Suprapubic skin (tissue), 4 donors: ENCODE measurements at regions not wholly inside any gene's neighbourhood (a gene's known extent, or its start where the extent isn't known, plus 50 kb on each side); places are given as distances from the start of the nearest gene placed in this dataset.
"Not testable (repeated sequence)": the region's sequence is repeated elsewhere in the genome, so short reads cannot be mapped to it uniquely, and the experiment has no call there.

Experiments used
- CTCF ChIP-seq, 2 donors: fragments of 200-600 bp in 1 of 2; fragments of 450-650 bp in 1 of 2; sonication (generic) in 1 of 2; IDR thresholded peaks; one replicate each; pipeline ENCODE4 v1.5.1; 2016 to 2019; ENCODE audit warnings: antibody characterized with exemption in 2 of 2, mild to moderate bottlenecking in 1 of 2, moderate library complexity in 1 of 2
- EP300 ChIP-seq: sonication (generic); formaldehyde crosslinking; IDR thresholded peaks from one replicate; pipeline ENCODE4 v1.6.1; 2017; ENCODE audit warnings: antibody characterized with exemption
- POLR2A ChIP-seq, 2 donors: fragments of 450-650 bp; IDR thresholded peaks; one replicate each; pipeline ENCODE4 v1.6.1; 2017; ENCODE audit warnings: antibody characterized with exemption in 2 of 2, mild to moderate bottlenecking in 2 of 2, moderate library complexity in 2 of 2
- POLR2AphosphoS5 ChIP-seq, 3 donors: sonication (generic); formaldehyde crosslinking; IDR thresholded peaks; one replicate each; pipeline ENCODE4 v1.6.1; 2017; ENCODE audit warnings: antibody characterized with exemption in 3 of 3

- not testable (repeated sequence) for TF ChIP-seq CTCF (IDR thresholded peaks at IDR 0.05); POLR2AphosphoS5 (IDR thresholded peaks at IDR 0.05); EP300; POLR2A (IDR thresholded peaks at IDR 0.05)
Measured at GRCh38 chrX:39434671-39435070, 633.4 kb downstream of the MID1IP1 start.
